HUES64 (cell line): ENCODE measurements at regions not wholly inside any gene's neighbourhood (a gene's known extent, or its start where the extent isn't known, plus 50 kb on each side); places are given as distances from the start of the nearest gene placed in this dataset.

Source experiments
- H3K27ac ChIP-seq: 2 replicates; pipeline ENCODE4 v1.7.0; 2013; ENCODE audit warnings: low read depth, low read length, inconsistent platforms
- H3K27me3 ChIP-seq: 2 replicates; pipeline ENCODE4 v1.6.1; 2013; ENCODE audit warnings: mild to moderate bottlenecking, low read length; ENCODE audit not compliant: insufficient read depth
- H3K36me3 ChIP-seq: 2 replicates; pipeline ENCODE4 v1.6.1; 2013; ENCODE audit warnings: mild to moderate bottlenecking, low read length; ENCODE audit not compliant: insufficient read depth
- H3K4me1 ChIP-seq: 2 replicates; pipeline ENCODE4 v1.6.1; 2013; ENCODE audit warnings: mild to moderate bottlenecking, low read length, moderate library complexity; ENCODE audit not compliant: insufficient read depth
- H3K4me3 ChIP-seq: 2 replicates; pipeline ENCODE4 v1.5.1; 2013; ENCODE audit warnings: mild to moderate bottlenecking, low read length, moderate library complexity
- H3K9ac ChIP-seq: 2 replicates; pipeline ENCODE4 v1.6.1; 2013; ENCODE audit warnings: mild to moderate bottlenecking, low read depth, low read length
- H3K9me3 ChIP-seq: 2 replicates; pipeline ENCODE4 v1.6.1; 2013; ENCODE audit warnings: low read depth, low read length; ENCODE audit not compliant: insufficient read depth
- WGBS: fragments of 150-250, 120-280 bp; methylation state at CpG from one replicate; pipeline ENCODE4 v1.1.7; 2013; ENCODE audit warnings: missing lambda C conversion rate; 5-methylcytosine and 5-hydroxymethylcytosine counted together

DNA sequence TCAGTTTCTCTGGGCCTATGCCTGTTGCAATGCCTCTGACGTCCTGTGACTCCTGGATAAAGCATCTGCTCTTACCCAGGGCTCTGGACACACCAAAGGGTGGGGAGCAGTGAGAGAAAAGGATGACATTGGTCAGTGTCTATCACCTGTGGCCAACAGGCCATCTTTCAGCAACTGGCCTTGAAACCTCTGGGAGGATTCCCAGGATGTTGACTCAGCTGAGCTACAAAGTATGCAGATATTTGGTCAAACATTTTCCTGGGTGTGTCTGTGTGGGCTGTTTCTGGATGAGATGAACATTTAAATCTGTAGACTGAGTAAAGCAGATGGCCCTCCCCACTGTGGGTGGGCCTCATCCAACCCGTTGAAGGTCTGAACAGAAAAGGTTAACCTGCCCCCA lies 149.9 kb downstream of the SPATA19 start:
- no peaks in the 10 kb centered on the region for H3K4me1 ChIP-seq
- H3K9ac ChIP-seq: no peak overlapping the region
- H3K27ac ChIP-seq: no peak overlapping the region
- WGBS: 88% methylated on average over 2 of the region's 2 CpGs
- no peaks in the 10 kb centered on the region for H3K9me3 ChIP-seq
- H3K36me3 ChIP-seq: no peaks in the 10 kb centered on the region
- no peaks in the 10 kb centered on the region for H3K27me3 ChIP-seq
- no peak overlapping the region for H3K4me3 ChIP-seq

DNA sequence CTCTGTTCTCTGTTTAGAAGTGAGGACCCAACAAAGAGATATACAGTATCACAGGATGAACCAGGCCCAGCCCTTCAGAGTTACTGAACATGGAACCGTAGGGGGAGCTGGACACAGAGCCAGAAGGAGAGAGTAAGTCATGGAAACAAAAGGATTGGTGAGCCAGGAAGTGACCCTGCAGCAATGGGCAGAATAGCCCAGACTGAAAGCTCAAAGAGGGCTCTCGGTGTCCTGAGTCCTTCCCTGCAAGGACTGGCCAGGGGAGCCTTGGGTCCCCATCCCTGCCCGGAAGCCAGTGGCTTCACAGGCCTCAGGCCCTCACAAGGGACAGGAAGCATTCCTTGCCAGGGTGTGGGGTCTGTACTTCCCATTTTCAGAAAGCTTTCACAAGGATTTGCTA lies 150.6 kb downstream of the SPATA19 start:
- Histone ChIP-seq H3K4me1 (no peaks in the 10 kb centered on the region), H3K9me3 (no peaks in the 10 kb centered on the region), H3K4me3 (no peak overlapping the region), H3K36me3 (no peaks in the 10 kb centered on the region), H3K9ac (no peak overlapping the region), H3K27ac (no peak overlapping the region), H3K27me3 (no peaks in the 10 kb centered on the region)
- WGBS: 92% methylated on average over 3 of the region's 3 CpGs

DNA sequence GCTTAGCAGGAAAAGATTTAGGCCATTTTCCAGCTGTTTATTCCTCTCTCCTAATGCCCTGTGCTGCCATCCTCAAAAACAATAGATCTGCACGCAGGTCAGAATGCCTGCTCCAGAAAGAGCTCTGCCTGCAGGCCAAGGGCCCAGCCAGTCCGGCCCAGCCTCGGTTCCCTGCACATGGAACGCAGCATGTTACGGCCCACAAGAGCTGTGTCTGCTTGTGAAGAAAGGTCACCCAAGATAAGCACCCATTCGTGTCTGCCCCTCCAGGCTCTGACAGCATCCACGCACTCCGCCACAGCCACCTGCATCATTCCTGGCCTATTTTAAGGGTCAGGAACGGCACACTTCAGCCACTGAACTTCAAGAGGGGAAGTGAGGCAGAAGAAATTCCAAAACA lies 152.2 kb downstream of the SPATA19 start:
- WGBS: 95% methylated on average over 9 of the region's 9 CpGs
- no peaks in the 10 kb centered on the region for H3K27me3 ChIP-seq

GRCh38 chr11:133692126-133692934 lies 153.0 kb downstream of the SPATA19 start:
- Histone ChIP-seq H3K9ac (no peak overlapping the region), H3K4me3 (no peak overlapping the region), H3K27me3 (no peaks in the 10 kb centered on the region), H3K36me3 (no peaks in the 10 kb centered on the region), H3K27ac (no peak overlapping the region), H3K4me1 (no peaks in the 10 kb centered on the region), H3K9me3 (no peaks in the 10 kb centered on the region)
- 85% methylated on average over 7 of the region's 8 CpGs for WGBS

More for the DNA sequence above, 152.2 kb downstream of the SPATA19 start:
- Histone ChIP-seq H3K9me3 (no peaks in the 10 kb centered on the region), H3K36me3 (no peaks in the 10 kb centered on the region), H3K4me3 (no peak overlapping the region), H3K4me1 (no peaks in the 10 kb centered on the region), H3K27ac (no peak overlapping the region), H3K9ac (no peak overlapping the region)

DNA sequence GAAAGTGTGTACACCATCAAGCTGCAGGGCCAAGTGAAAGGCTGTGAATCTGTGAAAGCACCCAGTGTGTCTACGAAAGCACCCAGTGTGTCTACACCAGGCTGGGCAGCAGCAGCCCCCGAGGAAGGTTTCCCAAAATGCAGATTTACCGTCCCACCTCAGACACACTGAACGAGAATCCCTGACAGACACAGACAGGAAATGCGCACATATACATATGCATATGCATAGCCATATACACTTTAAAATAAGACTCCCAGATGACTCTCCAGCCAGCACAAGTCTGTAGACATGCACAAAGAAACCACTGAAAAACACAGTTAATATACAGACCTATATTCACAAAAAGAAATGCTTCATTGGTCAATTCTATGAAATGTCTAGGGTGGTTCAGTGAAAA lies 155.5 kb upstream of the OPCML start:
- H3K36me3 ChIP-seq: no peaks in the 10 kb centered on the region
- H3K4me1 ChIP-seq: no peaks in the 10 kb centered on the region
- H3K9me3 ChIP-seq: no peaks in the 10 kb centered on the region
- no peak overlapping the region for H3K27ac ChIP-seq
- no peak overlapping the region for H3K4me3 ChIP-seq
- WGBS: 81% methylated on average over 5 of the region's 5 CpGs
- H3K27me3 ChIP-seq: no peaks in the 10 kb centered on the region
- H3K9ac ChIP-seq: no peak overlapping the region

GRCh38 chr11:133681901-133682300 lies 149.6 kb upstream of the OPCML start:
- 48% methylated on average over 6 of the region's 6 CpGs for WGBS
- H3K27ac ChIP-seq: no peak overlapping the region
- 0 out of 2 replicates have a peak, but pooled peaks cover 3% of the 10 kb centered on the region for H3K4me1 ChIP-seq
- H3K9ac ChIP-seq: no peak overlapping the region
- no peaks in the 10 kb centered on the region for H3K9me3 ChIP-seq
- H3K4me3 ChIP-seq: no peak overlapping the region
- no peaks in the 10 kb centered on the region for H3K27me3 ChIP-seq
- no peaks in the 10 kb centered on the region for H3K36me3 ChIP-seq

GRCh38 chr11:133679896-133680295 lies 147.6 kb upstream of the OPCML start:
- Histone ChIP-seq H3K27ac (no peak overlapping the region), H3K9me3 (no peaks in the 10 kb centered on the region), H3K4me3 (no peak overlapping the region), H3K36me3 (no peaks in the 10 kb centered on the region), H3K4me1 (0 out of 2 replicates have a peak, but pooled peaks cover 3% of the 10 kb centered on the region), H3K27me3 (no peaks in the 10 kb centered on the region), H3K9ac (no peak overlapping the region)
- 93% methylated on average over 5 of the region's 5 CpGs for WGBS

DNA sequence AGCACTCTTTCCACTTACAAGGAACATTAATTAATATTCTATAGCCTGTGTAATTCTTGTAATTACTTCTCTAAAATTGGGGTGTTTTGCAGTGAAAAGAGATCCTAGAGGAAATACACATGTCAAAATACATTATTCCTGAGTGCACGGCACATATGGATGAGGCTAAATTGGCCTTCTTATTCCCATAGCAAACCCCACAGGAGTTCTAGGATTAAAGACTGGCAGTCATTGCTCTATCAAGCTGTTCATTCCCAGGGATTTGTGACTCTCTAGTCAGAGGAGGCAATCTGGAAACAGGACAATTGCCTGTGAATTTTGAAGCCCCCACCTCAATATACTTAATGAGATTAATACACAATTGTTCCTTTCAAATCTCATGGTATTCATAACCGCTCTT lies 145.9 kb upstream of the OPCML start:
- no peaks in the 10 kb centered on the region for H3K36me3 ChIP-seq
- 93% methylated on average over 1 of the region's 2 CpGs for WGBS
- H3K27ac ChIP-seq: no peak overlapping the region
- no peaks in the 10 kb centered on the region for H3K27me3 ChIP-seq
- no peaks in the 10 kb centered on the region for H3K9me3 ChIP-seq
- no peak overlapping the region for H3K4me3 ChIP-seq
- 0 out of 2 replicates have a peak, but pooled peaks cover 3% of the 10 kb centered on the region for H3K4me1 ChIP-seq
- no peak overlapping the region for H3K9ac ChIP-seq

- no peaks in the 10 kb centered on the region for H3K36me3 ChIP-seq
- H3K4me1 ChIP-seq: 0 out of 2 replicates have a peak, but pooled peaks cover 3% of the 10 kb centered on the region
- H3K4me3 ChIP-seq: no peak overlapping the region
- H3K9me3 ChIP-seq: no peaks in the 10 kb centered on the region
- 96% methylated on average over 3 of the region's 3 CpGs for WGBS
- H3K9ac ChIP-seq: no peak overlapping the region
- no peak overlapping the region for H3K27ac ChIP-seq
- H3K27me3 ChIP-seq: no peaks in the 10 kb centered on the region
These were observed 145.1 kb upstream of the OPCML start for GRCh38 chr11:133677387-133677786.

- WGBS: 88% methylated on average over 1 of the region's 1 CpG
- Histone ChIP-seq H3K9me3 (no peaks in the 10 kb centered on the region), H3K4me3 (no peak overlapping the region), H3K36me3 (no peaks in the 10 kb centered on the region), H3K9ac (no peak overlapping the region), H3K4me1 (no peaks in the 10 kb centered on the region), H3K27me3 (no peaks in the 10 kb centered on the region), H3K27ac (no peak overlapping the region)
These were observed 144.0 kb upstream of the OPCML start for GRCh38 chr11:133676265-133676664.

GRCh38 chr11:133669371-133670053 lies 137.2 kb upstream of the OPCML start:
- no peaks in the 10 kb centered on the region for H3K9me3 ChIP-seq
- no peak overlapping the region for H3K27ac ChIP-seq
- H3K4me3 ChIP-seq: no peak overlapping the region
- no peaks in the 10 kb centered on the region for H3K27me3 ChIP-seq
- H3K4me1 ChIP-seq: peaks cover 11% of the 10 kb centered on the region; the same call in 1 of the 2 replicates
- H3K9ac ChIP-seq: 0 out of 2 replicates have a peak overlapping the region, but pooled peaks have one; percentile 25
- no peaks in the 10 kb centered on the region for H3K36me3 ChIP-seq
- 77% methylated on average over 12 of the region's 12 CpGs for WGBS
